Nephron (organoid): ENCODE measurements at regions not wholly inside any gene's neighbourhood (a gene's known extent, or its start where the extent isn't known, plus 50 kb on each side); places are given as distances from the start of the nearest gene placed in this dataset.

Experiments used
- H3K27ac Mint-ChIP-seq, 3 experiments: 2 replicates each; pipeline ENCODE4 v1.8.0; 2020; ENCODE audit warnings: mixed read lengths in 3 of 3, mild to moderate bottlenecking in 2 of 3, moderate library complexity in 1 of 3
- H3K27me3 Mint-ChIP-seq: 2 replicates; pipeline ENCODE4 v1.8.0; 2021; ENCODE audit warnings: low read depth, mild to moderate bottlenecking, moderate library complexity, mixed read lengths
- H3K36me3 Mint-ChIP-seq: 2 replicates; pipeline ENCODE4 v1.8.0; 2020; ENCODE audit warnings: low read depth, mixed read lengths
- H3K4me1 Mint-ChIP-seq: 2 replicates; pipeline ENCODE4 v1.8.0; 2020; ENCODE audit warnings: mixed read lengths
- H3K4me3 Mint-ChIP-seq, 3 experiments: 2 replicates each; pipeline ENCODE4 v1.8.0; 2020; ENCODE audit warnings: mild to moderate bottlenecking in 3 of 3, mixed read lengths in 3 of 3, moderate library complexity in 2 of 3
- H3K9me3 Mint-ChIP-seq: 2 replicates; pipeline ENCODE4 v1.8.0; 2020; ENCODE audit warnings: mixed read lengths
- CTCF ChIP-seq, 3 experiments: fragments of 200-600 bp; sonication (generic); IDR thresholded peaks; one replicate each; pipeline ENCODE4 v1.5.0; 2021; ENCODE audit warnings: antibody characterized with exemption in 3 of 3; ENCODE audit not compliant: unreplicated experiment in 3 of 3

- Mint-ChIP-seq H3K27ac (no peak overlapping the region), H3K4me1 (no peaks in the 10 kb centered on the region), H3K27me3 (no peaks in the 10 kb centered on the region), H3K4me3 (no peak overlapping the region), H3K9me3 (peaks cover 3% of the 10 kb centered on the region), H3K36me3 (no peaks in the 10 kb centered on the region)
- no peak for TF ChIP-seq CTCF (IDR thresholded peaks at IDR 0.05; ENCODE audit: unreplicated experiment in 3 of 3)
Observed at GRCh38 chr7:119320316-119320715, 952.7 kb upstream of the KCND2 start.

- no peak for TF ChIP-seq CTCF (IDR thresholded peaks at IDR 0.05; ENCODE audit: unreplicated experiment in 3 of 3)
- H3K9me3 Mint-ChIP-seq: peaks cover 2% of the 10 kb centered on the region
- H3K27ac Mint-ChIP-seq: no peak overlapping the region
- H3K36me3 Mint-ChIP-seq: no peaks in the 10 kb centered on the region
- no peaks in the 10 kb centered on the region for H3K4me1 Mint-ChIP-seq
- no peak overlapping the region for H3K4me3 Mint-ChIP-seq
- H3K27me3 Mint-ChIP-seq: no peaks in the 10 kb centered on the region
Observed at GRCh38 chr7:119329715-119330114, 943.3 kb upstream of the KCND2 start.

- H3K4me3 Mint-ChIP-seq: no peak overlapping the region
- H3K27ac Mint-ChIP-seq: no peak overlapping the region
- H3K9me3 Mint-ChIP-seq: peaks cover 2% of the 10 kb centered on the region
- no peaks in the 10 kb centered on the region for H3K27me3 Mint-ChIP-seq
- no peaks in the 10 kb centered on the region for H3K36me3 Mint-ChIP-seq
- TF ChIP-seq CTCF (IDR thresholded peaks at IDR 0.05; ENCODE audit: unreplicated experiment in 3 of 3): no peak
- H3K4me1 Mint-ChIP-seq: no peaks in the 10 kb centered on the region
Observed at GRCh38 chr7:119335405-119335804, 937.6 kb upstream of the KCND2 start.

- H3K4me3 Mint-ChIP-seq: no peak overlapping the region
- H3K36me3 Mint-ChIP-seq: no peaks in the 10 kb centered on the region
- no peaks in the 10 kb centered on the region for H3K4me1 Mint-ChIP-seq
- no peak for TF ChIP-seq CTCF (IDR thresholded peaks at IDR 0.05; ENCODE audit: unreplicated experiment in 3 of 3)
- H3K27me3 Mint-ChIP-seq: no peaks in the 10 kb centered on the region
- H3K27ac Mint-ChIP-seq: no peak overlapping the region
- H3K9me3 Mint-ChIP-seq: peaks cover 2% of the 10 kb centered on the region
Observed at GRCh38 chr7:119341822-119342221, 931.2 kb upstream of the KCND2 start.

GRCh38 chr7:119343289-119343688, 929.7 kb upstream of the KCND2 start:
- Mint-ChIP-seq H3K4me3 (no peak overlapping the region), H3K4me1 (no peaks in the 10 kb centered on the region), H3K36me3 (no peaks in the 10 kb centered on the region), H3K9me3 (peaks cover 2% of the 10 kb centered on the region), H3K27me3 (no peaks in the 10 kb centered on the region), H3K27ac (no peak overlapping the region)
- TF ChIP-seq CTCF (IDR thresholded peaks at IDR 0.05; ENCODE audit: unreplicated experiment in 3 of 3): no peak

GRCh38 chr7:119344466-119344865, 928.5 kb upstream of the KCND2 start:
- Mint-ChIP-seq H3K27ac (no peak overlapping the region), H3K36me3 (no peaks in the 10 kb centered on the region), H3K4me1 (no peaks in the 10 kb centered on the region), H3K4me3 (no peak overlapping the region), H3K9me3 (no peaks in the 10 kb centered on the region), H3K27me3 (no peaks in the 10 kb centered on the region)
- TF ChIP-seq CTCF (IDR thresholded peaks at IDR 0.05; ENCODE audit: unreplicated experiment in 3 of 3): no peak
